AG04450 (cell line): ENCODE measurements at regions not wholly inside any gene's neighbourhood (a gene's known extent, or its start where the extent isn't known, plus 50 kb on each side); places are given as distances from the start of the nearest gene placed in this dataset.

Experiments
- CTCF ChIA-PET: fragments of 300-600, 350-600 bp; formaldehyde crosslinking; extraction: SDS; loops from one replicate; lab custom pipeline; 2022; ENCODE audit warnings: antibody characterized with exemption, inconsistent platforms; lab: Charles Lee
- POLR2A ChIA-PET: fragments of 350-600 bp; formaldehyde crosslinking; extraction: SDS; loops from one replicate; lab custom pipeline; 2021; ENCODE audit warnings: antibody characterized with exemption, inconsistent platforms; lab: Yijun Ruan, JAX
- DNase-seq: peaks from one replicate; pipeline ENCODE4 v3.0.0-alpha.2; 2011; ENCODE audit warnings: low read depth, low spot score
- H3K27ac ChIP-seq: one replicate; pipeline ENCODE4 v1.5.1; 2012; ENCODE audit warnings: low read depth, low read length, control low read depth
- H3K27me3 ChIP-seq: one replicate; pipeline ENCODE4 v1.6.0; 2012; ENCODE audit warnings: low read length; ENCODE audit not compliant: control insufficient read depth, insufficient read depth
- H3K4me3 ChIP-seq: 2 replicates; pipeline ENCODE4 v1.5.1; 2011; ENCODE audit warnings: mild to moderate bottlenecking, low read depth, low read length, control low read depth
- H3K9me3 ChIP-seq: 2 replicates; pipeline ENCODE4 v1.5.1; 2012; ENCODE audit warnings: low read length; ENCODE audit not compliant: control insufficient read depth, insufficient read depth
- CTCF ChIP-seq: IDR thresholded peaks from 2 replicates; pipeline ENCODE4 v1.5.1; 2011; ENCODE audit warnings: low read depth, low read length, control low read depth, inconsistent platforms

- no peak for TF ChIP-seq CTCF
- Histone ChIP-seq H3K4me3 (no peak overlapping the region), H3K27ac (no peak overlapping the region), H3K9me3 (peaks cover 13% of the 10 kb centered on the region), H3K27me3 (peaks cover 7% of the 10 kb centered on the region)
- ChIA-PET CTCF (no interaction called here), POLR2A (no interaction called here)
- no peak for DNase-seq
These were observed 83.1 kb upstream of the RFLNA start for GRCh38 chr12:124211753-124212152.

- POLR2A ChIA-PET, result no interaction called here
- Histone ChIP-seq H3K9me3 (peaks cover 13% of the 10 kb centered on the region), H3K4me3 (no peak overlapping the region), H3K27ac (no peak overlapping the region), H3K27me3 (peaks cover 10% of the 10 kb centered on the region)
- no peak for DNase-seq
- CTCF ChIA-PET, result no interaction called here
- TF ChIP-seq CTCF, result no peak
These were observed 81.1 kb upstream of the RFLNA start for GRCh38 chr12:124213666-124214347.

GRCh38 chr12:124214574-124214973 is 80.3 kb upstream of the RFLNA start:
- Histone ChIP-seq H3K27me3 (peaks cover 10% of the 10 kb centered on the region), H3K9me3 (peaks cover 13% of the 10 kb centered on the region), H3K4me3 (no peak overlapping the region), H3K27ac (no peak overlapping the region)
- TF ChIP-seq CTCF, result no peak
- POLR2A ChIA-PET, result no interaction called here
- CTCF ChIA-PET, result no interaction called here
- no peak for DNase-seq

DNA sequence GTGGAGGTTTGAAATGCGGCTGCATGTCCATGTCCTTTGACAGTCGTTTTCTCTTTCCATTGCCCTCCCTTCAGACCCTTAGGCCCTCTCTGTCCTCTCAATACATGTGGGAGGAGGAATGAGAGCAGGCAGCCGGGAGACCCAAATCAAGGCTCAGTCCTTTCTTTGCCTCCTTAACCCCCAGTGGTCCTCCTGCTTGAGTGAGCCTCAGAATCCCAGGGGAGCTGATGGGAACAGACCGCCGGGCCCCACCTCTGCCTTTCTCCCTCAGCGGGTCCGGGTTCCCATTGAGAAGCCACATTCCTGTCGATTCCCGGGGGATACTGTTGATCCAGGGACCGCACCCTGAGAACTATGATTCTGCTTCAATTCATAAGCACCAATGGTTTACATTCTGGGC is 77.9 kb upstream of the RFLNA start:
- CTCF ChIA-PET, result no interaction called here
- H3K4me3 ChIP-seq, result no peak overlapping the region
- no peak overlapping the region for H3K27ac ChIP-seq
- DNase-seq, result no peak
- peaks cover 12% of the 10 kb centered on the region for H3K27me3 ChIP-seq
- POLR2A ChIA-PET, result no interaction called here
- no peak for TF ChIP-seq CTCF
- peaks cover 17% of the 10 kb centered on the region for H3K9me3 ChIP-seq

DNA sequence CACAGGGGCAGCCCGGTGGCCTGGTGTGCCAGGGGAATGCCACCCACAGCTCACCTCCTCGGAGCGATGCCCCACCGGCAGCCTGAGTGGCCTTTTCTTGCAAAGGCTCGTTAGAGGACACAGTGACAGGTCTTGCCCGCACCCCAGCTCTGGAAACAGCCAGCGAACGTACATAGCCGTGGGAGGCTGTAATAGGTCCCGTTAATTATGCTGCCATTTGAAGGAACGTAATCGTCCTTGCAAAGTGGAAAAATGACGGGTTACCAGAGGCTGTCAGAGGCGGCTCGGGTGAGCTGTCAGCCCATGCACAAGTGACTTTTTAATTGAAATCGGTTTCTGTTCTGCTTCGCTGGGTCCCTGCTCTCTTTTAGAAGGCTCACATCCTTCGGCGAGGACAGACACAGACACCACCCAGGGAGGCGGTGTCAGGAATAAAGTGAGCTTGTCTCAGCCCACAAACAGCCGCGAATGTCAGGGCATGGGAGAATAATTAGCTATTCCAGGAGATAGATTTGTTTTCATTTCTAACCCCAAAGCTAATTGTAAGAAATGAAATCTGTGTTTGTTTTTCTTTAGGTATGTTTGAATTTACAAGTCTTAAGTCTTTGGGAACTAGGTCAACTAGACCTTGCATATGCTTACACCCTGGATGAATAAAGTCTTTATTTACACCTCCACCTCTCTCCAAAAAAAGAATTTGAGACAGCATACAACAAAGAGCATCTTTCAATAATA is 77.2 kb upstream of the RFLNA start:
- peaks cover 17% of the 10 kb centered on the region for H3K9me3 ChIP-seq
- DNase-seq, result no peak
- no peak overlapping the region for H3K27ac ChIP-seq
- no peak for TF ChIP-seq CTCF
- ChIA-PET POLR2A (no interaction called here), CTCF (no interaction called here)
- peaks cover 15% of the 10 kb centered on the region for H3K27me3 ChIP-seq
- H3K4me3 ChIP-seq, result no peak overlapping the region
